IPS-NIHi11 (cell line): ENCODE measurements at regions not wholly inside any gene's neighbourhood (a gene's known extent, or its start where the extent isn't known, plus 50 kb on each side); places are given as distances from the start of the nearest gene placed in this dataset.
"Not testable (repeated sequence)": the region's sequence is repeated elsewhere in the genome, so short reads cannot be mapped to it uniquely, and the experiment has no call there.

Source experiments
- DNase-seq: peaks from one replicate; pipeline ENCODE4 v3.0.0; 2012; ENCODE audit warnings: mixed read lengths, low spot score

DNA sequence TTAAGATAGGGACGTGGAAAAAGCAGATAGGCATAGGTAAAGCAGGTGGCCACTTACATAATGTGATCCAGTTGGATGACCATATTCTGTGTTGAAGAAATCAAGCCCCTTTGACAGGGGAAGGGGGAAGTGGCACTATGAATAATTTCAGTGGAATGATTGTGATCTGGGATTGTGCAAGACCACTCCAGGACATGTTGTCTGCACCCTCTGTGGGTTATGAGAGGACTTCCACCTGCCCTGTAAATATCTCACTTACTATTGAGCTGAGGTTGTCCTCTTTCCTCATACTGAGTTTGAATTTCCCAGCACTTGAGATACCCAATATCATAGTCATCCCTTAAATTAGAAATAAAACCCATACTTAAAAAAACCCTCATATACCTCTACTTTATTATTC, 220.7 kb downstream of the IRS1 start:
- DNase-seq, result no peak

GRCh38 chr2:226578373-226578772, 221.2 kb downstream of the IRS1 start:
- no peak for DNase-seq

GRCh38 chr2:226575928-226576327, 223.7 kb downstream of the IRS1 start:
- DNase-seq, result no peak

GRCh38 chr2:226573158-226573557, 226.5 kb downstream of the IRS1 start:
- no peak for DNase-seq

DNA sequence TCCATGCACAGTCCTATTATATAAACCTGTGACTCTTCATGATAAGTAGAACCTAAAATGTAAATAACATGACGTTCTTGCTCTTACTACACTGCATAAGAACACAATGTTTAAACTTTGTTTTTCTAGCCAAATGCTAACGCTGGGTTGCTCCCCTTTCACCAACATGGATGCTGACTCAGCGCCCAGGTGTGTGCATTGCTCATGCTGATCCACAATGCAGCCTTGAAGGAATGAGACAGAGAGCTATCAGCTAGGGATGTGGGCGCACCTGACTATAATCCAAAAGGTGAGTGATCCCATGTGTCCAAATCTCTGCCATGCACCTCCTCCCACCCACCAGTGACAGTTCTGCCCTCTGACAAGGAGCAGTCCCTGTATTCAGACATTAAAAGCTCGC, 235.0 kb downstream of the IRS1 start:
- DNase-seq, result no peak

GRCh38 chr2:226561962-226562361, 237.7 kb downstream of the IRS1 start:
- no peak for DNase-seq

- no peak for DNase-seq
Measured at GRCh38 chr2:226560325-226560724, 239.3 kb downstream of the IRS1 start.

DNA sequence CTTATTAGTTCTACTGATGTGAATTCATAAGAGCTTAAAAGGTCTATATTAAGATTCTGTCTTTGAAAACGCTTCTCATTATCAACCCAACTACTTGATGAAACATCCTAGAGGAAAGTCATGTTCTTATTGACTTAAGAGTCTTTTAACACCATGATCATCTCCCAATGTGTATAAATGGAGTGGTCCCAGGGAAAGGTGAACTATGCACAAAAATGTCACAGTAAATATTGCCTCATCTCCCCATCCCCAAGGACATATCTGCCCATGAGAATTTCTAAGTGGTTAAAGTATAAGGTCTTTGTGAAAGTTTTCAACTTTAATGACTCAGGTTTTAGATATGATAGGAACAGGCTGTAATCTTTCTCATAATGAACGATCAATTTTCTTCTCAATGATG, 240.1 kb downstream of the IRS1 start:
- no peak for DNase-seq

GRCh38 chr2:226558418-226558817, 241.2 kb downstream of the IRS1 start:
- no peak for DNase-seq

DNA sequence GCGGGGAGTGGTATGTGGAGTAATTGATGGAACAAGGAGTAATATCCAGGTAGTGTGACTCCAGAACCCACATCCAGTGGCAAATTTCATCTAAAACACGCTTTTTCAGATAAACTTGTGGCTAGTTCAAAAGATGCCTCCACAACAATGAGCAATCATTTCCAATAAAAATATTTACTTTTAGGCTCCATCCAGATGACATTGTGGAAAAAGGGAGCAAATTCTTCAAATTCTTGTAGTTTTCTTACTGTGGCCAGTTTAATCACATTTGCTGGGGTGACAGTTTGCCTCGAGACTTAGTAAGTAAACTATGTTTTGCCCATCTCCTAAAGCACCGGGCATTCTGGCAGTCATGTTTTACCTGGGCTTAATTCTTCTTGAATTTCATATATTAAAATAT, 243.6 kb downstream of the IRS1 start:
- no peak for DNase-seq

GRCh38 chr2:226554701-226555100, 244.9 kb downstream of the IRS1 start:
- no peak for DNase-seq

DNA sequence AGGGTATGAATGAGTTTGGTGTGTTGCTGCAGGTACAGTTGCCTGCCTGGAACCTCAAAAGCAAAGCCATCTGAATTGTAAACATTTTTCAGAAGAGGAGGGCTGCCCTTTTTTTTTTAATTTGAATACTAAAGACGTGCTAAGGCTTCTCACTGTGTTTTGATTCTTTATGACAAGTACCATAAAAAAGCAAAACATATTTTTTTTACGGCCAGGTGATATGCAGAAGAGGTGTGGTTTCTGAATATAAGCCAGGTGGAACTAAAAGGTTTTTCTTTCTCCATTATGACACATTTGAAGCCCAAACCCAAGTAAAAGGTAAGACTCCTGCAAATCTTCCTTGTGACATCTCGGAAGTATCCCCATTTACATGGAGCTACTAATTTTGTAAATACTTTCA, 246.3 kb downstream of the IRS1 start:
- no peak for DNase-seq

DNA sequence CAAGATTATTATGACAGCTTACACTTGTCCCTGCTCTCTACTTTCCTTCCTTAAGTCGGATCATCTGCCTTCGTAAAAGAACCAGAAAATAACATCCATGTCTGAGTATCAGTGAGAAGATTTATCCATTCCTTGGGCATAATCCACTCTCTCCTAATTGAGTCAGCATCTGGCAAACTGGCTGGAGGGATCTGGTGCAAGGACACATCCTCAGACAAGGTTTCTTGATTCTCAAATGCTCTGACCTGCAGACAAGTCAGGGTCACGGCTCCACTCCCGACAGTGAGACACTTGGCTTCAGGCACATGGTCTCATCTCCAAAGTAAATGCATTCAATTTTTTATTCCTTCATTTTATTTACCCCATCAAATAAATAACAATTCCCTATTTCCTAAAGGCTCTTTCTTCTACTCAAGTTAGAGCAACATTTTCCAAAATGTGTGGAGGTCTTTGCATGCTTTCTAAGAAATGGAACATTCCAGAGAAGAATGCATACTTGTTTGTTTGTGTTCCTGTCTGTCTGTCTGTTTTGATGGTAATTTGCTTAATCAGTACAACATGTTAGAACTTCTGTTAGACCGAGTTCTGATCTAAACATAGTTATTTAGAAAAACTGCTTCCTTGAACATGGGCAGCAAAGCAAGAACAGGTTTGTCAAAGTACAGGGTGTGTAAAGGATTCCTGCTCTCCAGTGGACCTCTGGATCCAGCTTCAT, 246.9 kb downstream of the IRS1 start:
- no peak for DNase-seq

- no peak for DNase-seq
Measured at GRCh38 chr2:226551522-226552250, 247.9 kb downstream of the IRS1 start.

GRCh38 chr2:226550801-226551200, 248.8 kb downstream of the IRS1 start:
- DNase-seq, result no peak

DNA sequence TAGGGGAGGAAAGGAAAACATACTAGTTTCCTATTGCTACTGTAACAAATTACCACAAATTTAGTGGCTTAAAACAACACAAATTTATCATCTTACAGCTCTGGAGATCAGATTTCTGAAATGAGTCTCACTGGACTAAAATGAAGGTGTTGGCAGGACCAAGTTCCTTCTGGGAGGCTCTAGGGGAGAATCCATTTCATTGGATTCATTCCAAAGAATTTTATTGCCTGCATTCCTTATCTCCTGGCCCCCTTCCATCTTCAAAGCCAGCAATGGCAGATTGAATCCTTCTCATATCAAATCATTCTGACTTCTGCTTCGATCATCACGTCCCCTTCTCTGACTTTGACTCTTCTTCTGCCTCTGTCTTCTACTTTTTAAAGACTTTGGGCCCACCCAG, 250.9 kb downstream of the IRS1 start:
- no peak for DNase-seq

- DNase-seq, result no peak
Measured at GRCh38 chr2:226544596-226545210, 254.9 kb downstream of the IRS1 start.

- DNase-seq, result no peak
Measured at GRCh38 chr2:226540204-226540994, 259.2 kb downstream of the IRS1 start.

DNA sequence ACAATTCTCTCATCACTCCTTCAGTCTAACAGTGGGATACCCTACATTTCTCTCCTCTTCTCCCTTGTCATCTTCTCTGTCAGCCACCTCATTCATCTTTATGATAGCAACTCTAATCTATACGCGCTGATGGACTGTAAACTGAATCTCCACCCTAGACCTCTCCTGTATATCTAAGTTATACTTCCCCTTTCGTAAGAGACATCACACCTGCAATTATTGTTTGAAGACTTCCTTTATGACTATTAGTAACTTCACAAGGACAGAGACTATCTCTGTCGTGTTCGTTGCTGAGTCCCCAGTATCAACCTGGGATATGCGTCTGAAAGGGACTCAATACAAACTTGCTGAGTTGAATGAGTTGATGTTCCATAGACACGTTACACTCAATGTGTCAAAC, 263.2 kb downstream of the IRS1 start:
- DNase-seq, result no peak

DNA sequence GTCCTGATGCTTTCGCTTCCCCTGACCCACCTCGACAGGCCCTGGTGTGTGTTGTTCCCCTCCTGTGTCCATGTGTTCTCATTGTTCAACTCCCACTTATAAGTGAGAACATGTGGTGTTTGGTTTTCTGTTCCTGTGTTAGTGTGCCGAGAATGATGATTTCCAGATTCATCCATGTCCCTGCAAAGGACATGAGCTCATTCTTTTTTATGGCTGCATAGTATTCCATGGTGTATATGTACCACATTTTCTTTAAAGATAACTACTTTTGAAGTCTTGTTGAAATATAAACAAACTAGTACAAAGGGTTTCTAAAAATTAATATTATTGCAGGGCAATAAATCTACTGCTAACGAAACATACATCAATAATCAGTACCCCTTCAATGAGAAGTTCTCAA, 266.6 kb downstream of the IRS1 start:
- not testable (repeated sequence) for DNase-seq

DNA sequence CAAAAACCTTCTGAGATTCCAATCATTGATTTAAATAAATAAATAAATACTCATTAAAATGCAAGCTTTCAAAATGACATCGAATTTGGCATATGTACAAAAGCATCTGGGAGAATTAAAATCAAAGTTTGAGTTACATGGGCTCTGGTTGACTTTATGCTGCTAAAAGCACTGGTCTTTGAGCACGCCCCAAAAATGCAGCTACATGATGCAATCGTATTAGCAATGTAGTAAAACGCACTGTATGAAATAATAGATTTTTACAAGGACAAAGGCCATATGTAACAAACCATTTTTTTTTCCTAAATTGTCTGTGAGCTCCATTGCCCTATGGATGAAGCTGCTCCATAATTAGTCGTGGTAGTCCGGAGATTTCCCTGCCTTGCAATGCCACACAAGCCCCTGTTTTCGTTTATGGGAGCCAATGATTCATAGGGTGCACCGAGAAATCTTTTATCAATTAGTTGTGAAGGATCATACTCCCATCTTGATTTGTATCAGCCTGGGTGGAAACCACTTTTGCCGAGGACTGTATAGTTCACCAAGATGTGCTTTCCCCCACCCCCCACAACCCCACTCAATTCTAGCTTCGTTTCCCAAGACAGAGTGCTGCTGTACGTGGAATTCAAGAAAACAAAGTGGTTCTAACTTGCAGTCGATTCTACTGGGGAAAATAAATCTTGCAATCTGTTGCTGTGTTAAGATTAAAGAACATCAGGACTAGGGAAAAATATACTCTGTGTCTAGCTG, 268.4 kb downstream of the IRS1 start:
- DNase-seq, result no peak

DNA sequence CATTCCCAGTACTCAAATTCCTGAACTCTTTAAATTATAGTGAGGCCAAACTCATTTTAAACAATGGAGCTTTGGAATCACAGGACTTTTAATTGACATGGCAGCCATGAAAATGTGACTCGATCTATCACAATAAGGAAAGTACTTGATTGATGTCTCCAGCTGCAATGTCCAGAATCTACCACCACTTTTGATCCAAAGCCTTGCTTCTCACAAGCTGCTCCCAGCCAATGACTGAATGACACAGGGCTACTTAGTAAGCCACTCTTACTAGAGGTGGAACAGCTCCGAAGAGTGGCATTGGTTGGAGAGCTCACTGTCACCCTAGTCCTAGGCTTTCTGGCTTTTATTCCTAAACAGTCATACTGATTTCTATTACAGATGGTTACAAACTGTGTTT, 270.1 kb downstream of the IRS1 start:
- DNase-seq, result no peak
